ENCODE measurements at regions not wholly inside any gene's neighbourhood (a gene's known extent, or its start where the extent isn't known, plus 50 kb on each side); places are given as distances from the start of the nearest gene placed in this dataset.

- DNase-seq, result no peak
- Mint-ChIP-seq H3K27me3 (ENCODE audit: low read depth, poor library complexity) (peaks cover 8% of the 10 kb centered on the region), H3K4me1 (no peaks in the 10 kb centered on the region), H3K9me3 (peaks cover 17% of the 10 kb centered on the region), H3K36me3 (ENCODE audit: low read depth) (peaks cover 4% of the 10 kb centered on the region), H3K4me3 (no peak overlapping the region), H3K27ac (no peak overlapping the region)
- TF ChIP-seq CTCF (IDR thresholded peaks at IDR 0.05), result no peak
These were observed 236.7 kb downstream of the OTUD1 start for GRCh38 chr10:23675585-23675984.

- H3K36me3 Mint-ChIP-seq (ENCODE audit: low read depth), result peaks cover 4% of the 10 kb centered on the region
- H3K4me3 Mint-ChIP-seq, result no peak overlapping the region
- H3K9me3 Mint-ChIP-seq, result peaks cover 11% of the 10 kb centered on the region
- no peak overlapping the region for H3K27ac Mint-ChIP-seq
- H3K4me1 Mint-ChIP-seq, result no peaks in the 10 kb centered on the region
- no peak for DNase-seq
- H3K27me3 Mint-ChIP-seq (ENCODE audit: low read depth, poor library complexity), result peaks cover 8% of the 10 kb centered on the region
- TF ChIP-seq CTCF (IDR thresholded peaks at IDR 0.05), result no peak
These were observed 237.4 kb downstream of the OTUD1 start for GRCh38 chr10:23676296-23676695.

- Mint-ChIP-seq H3K36me3 (ENCODE audit: low read depth) (no peaks in the 10 kb centered on the region), H3K27ac (no peak overlapping the region), H3K9me3 (peaks cover 6% of the 10 kb centered on the region), H3K4me1 (no peaks in the 10 kb centered on the region), H3K4me3 (no peak overlapping the region), H3K27me3 (ENCODE audit: low read depth, poor library complexity) (peaks cover 75% of the 10 kb centered on the region)
- DNase-seq, result no peak
- no peak for TF ChIP-seq CTCF (IDR thresholded peaks at IDR 0.05)
These were observed 247.8 kb downstream of the OTUD1 start for GRCh38 chr10:23686722-23687121.

GRCh38 chr10:23692736-23693135 lies 253.9 kb downstream of the OTUD1 start:
- no peak for TF ChIP-seq CTCF (IDR thresholded peaks at IDR 0.05)
- H3K4me3 Mint-ChIP-seq, result no peak overlapping the region
- peaks cover 99% of the 10 kb centered on the region for H3K27me3 Mint-ChIP-seq (ENCODE audit: low read depth, poor library complexity)
- H3K27ac Mint-ChIP-seq, result no peak overlapping the region
- DNase-seq, result no peak
- H3K9me3 Mint-ChIP-seq, result no peaks in the 10 kb centered on the region
- H3K4me1 Mint-ChIP-seq, result peaks cover 26% of the 10 kb centered on the region
- H3K36me3 Mint-ChIP-seq (ENCODE audit: low read depth), result no peaks in the 10 kb centered on the region

GRCh38 chr10:23693501-23693901 lies 254.6 kb downstream of the OTUD1 start:
- Mint-ChIP-seq H3K4me3 (peak overlapping the region; percentile 84), H3K36me3 (ENCODE audit: low read depth) (no peaks in the 10 kb centered on the region), H3K27me3 (ENCODE audit: low read depth, poor library complexity) (peaks cover 100% of the 10 kb centered on the region), H3K27ac (no peak overlapping the region), H3K9me3 (no peaks in the 10 kb centered on the region), H3K4me1 (peaks cover 26% of the 10 kb centered on the region)
- peak; percentile 35 for TF ChIP-seq CTCF (IDR thresholded peaks at IDR 0.05)
- peak; percentile 76 for DNase-seq

- Mint-ChIP-seq H3K27me3 (ENCODE audit: low read depth, poor library complexity) (peaks cover 100% of the 10 kb centered on the region), H3K9me3 (no peaks in the 10 kb centered on the region)
- DNase-seq, result peak; percentile 27
These were observed 255.1 kb downstream of the OTUD1 start for GRCh38 chr10:23693925-23694324.

More at GRCh38 chr10:23693925-23694324, 255.1 kb downstream of the OTUD1 start:
- Mint-ChIP-seq H3K4me3 (peak overlapping the region; percentile 84), H3K4me1 (peaks cover 26% of the 10 kb centered on the region), H3K27ac (no peak overlapping the region), H3K36me3 (ENCODE audit: low read depth) (no peaks in the 10 kb centered on the region)
- no peak for TF ChIP-seq CTCF (IDR thresholded peaks at IDR 0.05)
